CD14-positive monocyte (primary cell): ENCODE measurements at regions not wholly inside any gene's neighbourhood (a gene's known extent, or its start where the extent isn't known, plus 50 kb on each side); places are given as distances from the start of the nearest gene placed in this dataset.

Experiments
- DNase-seq, 3 donors: peaks; one replicate each; pipeline ENCODE4 v3.0.0-alpha.2; 2011 to 2022
- H2AFZ ChIP-seq: 2 replicates; pipeline ENCODE4 v1.6.0; 2012; ENCODE audit warnings: mild to moderate bottlenecking, low read depth, low read length, inconsistent platforms; ENCODE audit not compliant: insufficient read depth, poor library complexity, severe bottlenecking
- H3K27ac ChIP-seq, 2 donors: 1 replicate in 1 of 2; 2 replicates in 1 of 2; pipeline ENCODE4 v1.5.1; 2012 to 2013; ENCODE audit warnings: low read length in 2 of 2, control low read depth in 1 of 2, inconsistent platforms in 1 of 2, low read depth in 1 of 2, mild to moderate bottlenecking in 1 of 2
- H3K27me3 ChIP-seq, 2 donors: one replicate each; pipeline versions ENCODE4 v1.6.0 to v1.6.1; 2011 to 2013; ENCODE audit warnings: low read length in 2 of 2; ENCODE audit not compliant: control insufficient read depth in 2 of 2, insufficient read depth in 2 of 2
- H3K36me3 ChIP-seq, 2 donors: replicated peaks in 1 of 2; 1 replicate in 1 of 2; 2 replicates in 1 of 2; pipeline versions ENCODE4 v1.5.1 to v1.6.1; 2012 to 2013; ENCODE audit warnings: low read length in 2 of 2, control low read depth in 1 of 2, inconsistent platforms in 1 of 2, mild to moderate bottlenecking in 1 of 2; ENCODE audit not compliant: insufficient read depth in 2 of 2, control insufficient read depth in 1 of 2
- H3K4me1 ChIP-seq, 2 donors: 1 replicate in 1 of 2; 2 replicates in 1 of 2; pipeline versions ENCODE4 v1.5.1 to v1.6.1; 2012 to 2013; ENCODE audit warnings: low read length in 2 of 2, control low read depth in 1 of 2, inconsistent platforms in 1 of 2, mild to moderate bottlenecking in 1 of 2, moderate library complexity in 1 of 2; ENCODE audit not compliant: insufficient read depth in 2 of 2, control insufficient read depth in 1 of 2
- H3K4me2 ChIP-seq: replicated peaks from 2 replicates; pipeline ENCODE3; 2012; ENCODE audit warnings: low read length, moderate library complexity, mild to moderate bottlenecking; ENCODE audit not compliant: poor library complexity, severe bottlenecking; ENCODE audit errors: extremely low read depth
- H3K4me3 ChIP-seq, 3 experiments: fragments of 200-600 bp in 1 of 3; sonication (generic) in 1 of 3; replicated peaks in 1 of 3; 1 replicate in 2 of 3; 2 replicates in 1 of 3; pipeline ENCODE4 v1.5.1; 2011 to 2013; ENCODE audit warnings: low read length in 3 of 3, mild to moderate bottlenecking in 3 of 3, control low read depth in 2 of 3, low read depth in 2 of 3, inconsistent platforms in 1 of 3, moderate library complexity in 1 of 3
- H3K79me2 ChIP-seq: 2 replicates; pipeline ENCODE4 v1.6.0; 2012; ENCODE audit warnings: mild to moderate bottlenecking, control low read depth, inconsistent platforms, low read length, moderate library complexity; ENCODE audit not compliant: insufficient read depth
- H3K9ac ChIP-seq: 2 replicates; pipeline ENCODE4 v1.6.0; 2017; ENCODE audit warnings: low read length, mild to moderate bottlenecking; ENCODE audit not compliant: insufficient read depth, poor library complexity, severe bottlenecking
- H3K9me3 ChIP-seq, 2 donors: replicated peaks in 1 of 2; 1 replicate in 1 of 2; 2 replicates in 1 of 2; pipeline versions ENCODE4 v1.5.1 to v1.6.1; 2012 to 2013; ENCODE audit warnings: low read length in 2 of 2, control low read depth in 1 of 2; ENCODE audit not compliant: control insufficient read depth in 1 of 2, insufficient read depth in 1 of 2
- H4K20me1 ChIP-seq: 2 replicates; pipeline ENCODE4 v1.6.0; 2012; ENCODE audit warnings: mild to moderate bottlenecking, low read length, control low read depth, moderate library complexity; ENCODE audit not compliant: insufficient read depth
- H3K27ac Mint-ChIP-seq, 7 donors: one replicate each; pipeline ENCODE4 v1.8.0; 2020; ENCODE audit warnings: mild to moderate bottlenecking in 7 of 7, mixed read lengths in 7 of 7, moderate library complexity in 6 of 7, inconsistent platforms in 2 of 7
- H3K27me3 Mint-ChIP-seq, 3 donors: one replicate each; pipeline ENCODE4 v1.8.0; 2021 to 2022; ENCODE audit warnings: low read depth in 3 of 3, mild to moderate bottlenecking in 3 of 3, mixed read lengths in 3 of 3, moderate library complexity in 3 of 3, inconsistent platforms in 1 of 3
- H3K36me3 Mint-ChIP-seq, 2 donors: one replicate each; pipeline ENCODE4 v1.8.0; 2020; ENCODE audit warnings: mixed read lengths in 2 of 2, inconsistent platforms in 1 of 2, mild to moderate bottlenecking in 1 of 2
- H3K4me1 Mint-ChIP-seq: one replicate; pipeline ENCODE4 v1.8.0; 2020; ENCODE audit warnings: mild to moderate bottlenecking, mixed read lengths
- H3K4me3 Mint-ChIP-seq, 2 donors: one replicate each; pipeline ENCODE4 v1.8.0; 2020; ENCODE audit warnings: mild to moderate bottlenecking in 2 of 2, mixed read lengths in 2 of 2, moderate library complexity in 1 of 2
- H3K9me3 Mint-ChIP-seq, 7 donors: one replicate each; pipeline ENCODE4 v1.8.0; 2020 to 2022; ENCODE audit warnings: mixed read lengths in 7 of 7, mild to moderate bottlenecking in 6 of 7, moderate library complexity in 6 of 7, inconsistent platforms in 2 of 7
- WGBS: methylation state at CpG from one replicate; pipeline ENCODE4 v1.1.5; 2013; ENCODE audit warnings: missing lambda C conversion rate; ENCODE audit not compliant: insufficient coverage; 5-methylcytosine and 5-hydroxymethylcytosine counted together
- intact Hi-C, 2 donors: fragments of 100-400 bp; cut with micrococcal nuclease; formaldehyde crosslinking; loops; one replicate each; pipeline versions ENCODE4 v1.15.0 to v1.15.1; 2023
- TF ChIP-seq, protein P1 (sequence below): fragments of 200-600 bp; IDR thresholded peaks from one replicate; pipeline ENCODE4 v1.8.0; 2022; ENCODE audit warnings: antibody characterized with exemption, mild to moderate bottlenecking

DNA sequence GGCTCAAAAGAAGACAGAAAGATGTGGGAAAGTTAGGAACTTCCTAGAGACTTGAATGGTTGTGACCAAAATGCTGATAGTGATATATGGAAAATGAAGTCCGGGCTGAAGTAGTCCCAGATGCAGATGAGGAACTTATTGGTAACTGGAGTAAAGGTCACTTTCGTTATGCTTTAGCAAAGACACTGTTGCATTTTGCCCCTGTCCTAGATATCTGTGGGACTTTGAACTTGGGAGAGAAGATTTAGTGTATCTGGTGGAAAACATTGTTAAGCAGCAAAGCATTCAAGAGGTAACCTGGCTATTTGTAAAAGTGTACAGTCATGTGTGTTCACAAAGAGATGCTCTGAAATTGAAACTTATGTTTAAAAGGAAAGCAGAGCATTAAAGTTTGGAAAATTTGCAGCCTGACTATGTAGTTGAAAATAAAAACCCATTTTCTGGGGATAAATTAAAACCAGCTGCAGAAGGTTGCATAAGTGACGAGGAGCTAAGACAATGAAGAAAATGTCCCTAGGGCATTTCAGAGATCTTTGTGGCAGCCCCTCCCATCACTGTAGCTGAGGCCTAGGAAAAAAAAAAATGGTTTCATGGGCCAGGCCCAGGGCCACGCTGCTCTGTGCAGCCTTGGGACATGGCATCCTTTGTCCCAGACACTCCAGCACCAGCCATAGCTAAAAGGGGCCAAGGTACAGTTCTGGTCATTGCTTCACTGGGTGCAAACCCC lies 1692.2 kb downstream of the HACE1 start:
- WGBS = 89% methylated on average over 4 of the region's 4 CpGs

DNA sequence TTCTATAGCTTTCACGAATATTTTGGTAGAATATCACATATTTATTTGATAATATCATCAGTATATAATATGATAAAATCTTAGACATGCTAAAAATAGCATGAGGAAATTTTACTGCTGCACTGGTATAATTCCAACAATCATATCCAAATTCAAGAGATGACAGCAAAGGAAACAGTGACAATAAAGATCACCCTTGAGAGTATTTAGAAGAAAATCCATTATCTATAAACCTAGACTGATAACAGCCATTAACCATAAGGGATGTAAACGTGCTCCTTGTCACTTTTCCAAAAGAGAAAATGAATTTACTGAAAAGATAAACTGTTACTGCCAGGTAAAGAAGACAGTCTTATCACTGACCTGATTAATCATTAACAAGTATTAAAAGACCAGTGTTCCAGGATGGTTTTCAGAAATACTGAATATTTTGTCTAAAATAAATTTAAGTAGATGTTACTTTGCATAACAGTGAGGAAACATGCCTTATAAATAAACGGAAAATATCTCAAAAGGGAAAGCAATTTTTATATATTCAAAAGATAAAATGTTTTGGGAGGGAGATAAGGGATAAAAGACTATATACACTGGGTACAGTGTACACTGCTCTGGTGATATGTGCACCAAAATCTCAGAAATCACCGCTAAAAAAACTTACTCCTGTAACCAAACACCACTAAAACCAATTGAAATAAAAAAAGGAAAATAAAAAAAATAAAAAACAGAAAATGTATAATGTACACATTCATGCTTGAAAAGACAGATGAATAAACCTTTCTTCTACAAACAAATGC lies 1704.7 kb downstream of the HACE1 start:
- Histone ChIP-seq H3K36me3 (no peaks in the 10 kb centered on the region), H3K4me2 (no peak overlapping the region), H3K27me3 (no peaks in the 10 kb centered on the region), H3K9ac (no peak overlapping the region), H3K9me3 (no peaks in the 10 kb centered on the region), H4K20me1 (no peaks in the 10 kb centered on the region), H2AFZ (no peak overlapping the region), H3K4me3 (no peak overlapping the region), H3K4me1 (no peaks in the 10 kb centered on the region), H3K27ac (no peak overlapping the region), H3K79me2 (no peaks in the 10 kb centered on the region)
- Mint-ChIP-seq H3K4me1 (no peaks in the 10 kb centered on the region), H3K4me3 (no peak overlapping the region), H3K36me3 (no peaks in the 10 kb centered on the region), H3K27ac (no peak overlapping the region), H3K9me3 (no peaks in the 10 kb centered on the region), H3K27me3 (peaks cover 0 to 2% (median 2%) of the 10 kb centered on the region in 3 donors)
- DNase-seq = no peak
- TF ChIP-seq, protein P1, sequence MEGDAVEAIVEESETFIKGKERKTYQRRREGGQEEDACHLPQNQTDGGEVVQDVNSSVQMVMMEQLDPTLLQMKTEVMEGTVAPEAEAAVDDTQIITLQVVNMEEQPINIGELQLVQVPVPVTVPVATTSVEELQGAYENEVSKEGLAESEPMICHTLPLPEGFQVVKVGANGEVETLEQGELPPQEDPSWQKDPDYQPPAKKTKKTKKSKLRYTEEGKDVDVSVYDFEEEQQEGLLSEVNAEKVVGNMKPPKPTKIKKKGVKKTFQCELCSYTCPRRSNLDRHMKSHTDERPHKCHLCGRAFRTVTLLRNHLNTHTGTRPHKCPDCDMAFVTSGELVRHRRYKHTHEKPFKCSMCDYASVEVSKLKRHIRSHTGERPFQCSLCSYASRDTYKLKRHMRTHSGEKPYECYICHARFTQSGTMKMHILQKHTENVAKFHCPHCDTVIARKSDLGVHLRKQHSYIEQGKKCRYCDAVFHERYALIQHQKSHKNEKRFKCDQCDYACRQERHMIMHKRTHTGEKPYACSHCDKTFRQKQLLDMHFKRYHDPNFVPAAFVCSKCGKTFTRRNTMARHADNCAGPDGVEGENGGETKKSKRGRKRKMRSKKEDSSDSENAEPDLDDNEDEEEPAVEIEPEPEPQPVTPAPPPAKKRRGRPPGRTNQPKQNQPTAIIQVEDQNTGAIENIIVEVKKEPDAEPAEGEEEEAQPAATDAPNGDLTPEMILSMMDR = no peak
- no CpG with 5 or more reads among the region's 4 CpGs for WGBS
- intact Hi-C loops = no loop called here

More for the DNA sequence above, 1692.2 kb downstream of the HACE1 start:
- Mint-ChIP-seq H3K36me3 (no peaks in the 10 kb centered on the region), H3K4me3 (no peak overlapping the region), H3K9me3 (peaks cover 0 to 4% (median 0%) of the 10 kb centered on the region in 7 donors), H3K27ac (peak overlapping the region in 1 of 7 donors; percentile 40), H3K4me1 (no peaks in the 10 kb centered on the region), H3K27me3 (no peaks in the 10 kb centered on the region)
- H3K4me2 ChIP-seq = no peak overlapping the region
- DNase-seq = no peak
- no peaks in the 10 kb centered on the region for H3K27me3 ChIP-seq
- H3K4me1 ChIP-seq = no peaks in the 10 kb centered on the region
- no peak overlapping the region for H3K9ac ChIP-seq
- intact Hi-C loops = no loop called here
- H3K36me3 ChIP-seq = no peaks in the 10 kb centered on the region
- no peak overlapping the region for H2AFZ ChIP-seq
- TF ChIP-seq, protein P1 = no peak
- H3K79me2 ChIP-seq = no peaks in the 10 kb centered on the region
- peaks cover 0 to 7% of the 10 kb centered on the region in 2 donors for H3K9me3 ChIP-seq
- H3K27ac ChIP-seq = no peak overlapping the region
- H4K20me1 ChIP-seq = no peaks in the 10 kb centered on the region
- no peak overlapping the region for H3K4me3 ChIP-seq
